Smooth muscle cell (in vitro differentiated cells): ENCODE measurements at regions not wholly inside any gene's neighbourhood (a gene's known extent, or its start where the extent isn't known, plus 50 kb on each side); places are given as distances from the start of the nearest gene placed in this dataset.

Experiments used
- DNase-seq: peaks from one replicate; lab custom pipeline; 2025; ENCODE audit not compliant: unreplicated experiment; lab: John Stamatoyannopoulos, UW
- H2AFZ ChIP-seq: fragments of 200-600 bp; sonication (generic); 2 replicates; pipeline ENCODE4 v1.6.0; 2016; ENCODE audit warnings: antibody characterized with exemption, low read depth, mild to moderate bottlenecking
- H3F3A ChIP-seq: fragments of 200-600 bp; sonication (generic); 2 replicates; pipeline ENCODE4 v1.6.0; 2017; ENCODE audit warnings: antibody characterized with exemption, low read depth
- H3K27ac ChIP-seq: fragments of 200-600 bp; sonication (generic); 2 replicates; pipeline ENCODE4 v1.5.1; 2016; ENCODE audit warnings: low read depth, mild to moderate bottlenecking
- H3K27me3 ChIP-seq: fragments of 200-600 bp; sonication (generic); 2 replicates; pipeline ENCODE4 v1.6.1; 2016; ENCODE audit warnings: low read depth, mild to moderate bottlenecking
- H3K36me3 ChIP-seq: fragments of 200-600 bp; sonication (generic); 2 replicates; pipeline ENCODE4 v1.5.1; 2016; ENCODE audit warnings: low read depth
- H3K4me1 ChIP-seq: fragments of 200-600 bp; sonication (generic); 2 replicates; pipeline ENCODE4 v1.5.1; 2016; ENCODE audit warnings: low read depth
- H3K4me2 ChIP-seq: fragments of 200-600 bp; sonication (generic); 2 replicates; pipeline ENCODE4 v1.6.0; 2016; ENCODE audit warnings: mild to moderate bottlenecking
- H3K4me3 ChIP-seq: fragments of 200-600 bp; sonication (generic); 2 replicates; pipeline ENCODE4 v1.5.1; 2016; ENCODE audit warnings: mild to moderate bottlenecking
- H3K79me2 ChIP-seq: fragments of 200-600 bp; sonication (generic); 2 replicates; pipeline ENCODE4 v1.6.0; 2016; ENCODE audit warnings: low read depth, mild to moderate bottlenecking
- H3K9ac ChIP-seq: fragments of 200-600 bp; sonication (generic); 2 replicates; pipeline ENCODE4 v1.6.0; 2016; ENCODE audit warnings: low read depth
- H3K9me3 ChIP-seq: fragments of 200-600 bp; sonication (generic); replicated peaks from 2 replicates; pipeline ENCODE4 v1.5.1; 2016; ENCODE audit warnings: low read depth
- H4K20me1 ChIP-seq: fragments of 200-600 bp; sonication (generic); 2 replicates; pipeline ENCODE4 v1.6.0; 2016; ENCODE audit warnings: low read depth
- CTCF ChIP-seq: fragments of 200-600 bp; sonication (generic); IDR thresholded peaks from 2 replicates; pipeline ENCODE4 v1.5.1; 2017; ENCODE audit warnings: borderline replicate concordance, mild to moderate bottlenecking, antibody characterized with exemption; ENCODE audit not compliant: insufficient read depth, poor library complexity, severe bottlenecking
- WGBS: methylation state at CpG from one replicate; pipeline ENCODE4 v1.1.7; 2016; ENCODE audit warnings: low lambda C conversion rate; 5-methylcytosine and 5-hydroxymethylcytosine counted together

GRCh38 chr12:87809916-87810315 lies 219.3 kb downstream of the C12orf50 start:
- H3K9me3 ChIP-seq, result no peaks in the 10 kb centered on the region
- H3K9ac ChIP-seq, result no peak overlapping the region
- no peaks in the 10 kb centered on the region for H3K36me3 ChIP-seq
- no peaks in the 10 kb centered on the region for H3K27me3 ChIP-seq
- no peak overlapping the region for H2AFZ ChIP-seq
- no peak overlapping the region for H3K4me3 ChIP-seq
- no peaks in the 10 kb centered on the region for H3K79me2 ChIP-seq
- no peak overlapping the region for H3K27ac ChIP-seq
- WGBS, result 56% methylated on average over 2 of the region's 2 CpGs
- TF ChIP-seq CTCF, result no peak
- H4K20me1 ChIP-seq, result no peaks in the 10 kb centered on the region
- H3F3A ChIP-seq, result no peaks in the 10 kb centered on the region
- no peak for DNase-seq
- no peak overlapping the region for H3K4me2 ChIP-seq
- H3K4me1 ChIP-seq, result no peaks in the 10 kb centered on the region

DNA sequence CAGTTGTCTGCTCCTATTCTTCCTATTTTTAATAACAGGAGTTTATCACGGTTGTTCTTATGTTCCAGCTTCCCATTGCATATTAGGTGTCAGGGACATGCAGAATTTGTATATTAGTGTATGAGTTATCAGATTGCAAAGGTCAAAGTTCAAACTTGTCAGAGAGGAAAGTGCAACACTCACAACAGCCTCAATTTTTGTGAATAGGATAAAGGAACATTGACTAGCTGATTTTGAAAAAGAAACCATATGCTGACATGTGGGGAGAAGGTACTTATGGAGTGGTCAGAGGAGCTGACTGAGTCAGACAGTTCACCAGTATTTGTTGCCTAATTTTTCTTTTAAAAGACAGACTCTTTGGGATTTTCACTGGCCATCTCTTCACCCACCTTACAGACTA lies 222.1 kb downstream of the C12orf50 start:
- H3K9ac ChIP-seq, result no peak overlapping the region
- H3K9me3 ChIP-seq, result no peaks in the 10 kb centered on the region
- no peaks in the 10 kb centered on the region for H3K4me1 ChIP-seq
- no peaks in the 10 kb centered on the region for H3K79me2 ChIP-seq
- WGBS, result 45% methylated on average over 1 of the region's 1 CpG
- no peak overlapping the region for H3K4me2 ChIP-seq
- H3K36me3 ChIP-seq, result no peaks in the 10 kb centered on the region
- no peak for TF ChIP-seq CTCF
- H3K27me3 ChIP-seq, result no peaks in the 10 kb centered on the region
- H3K4me3 ChIP-seq, result no peak overlapping the region
- no peak overlapping the region for H3K27ac ChIP-seq
- no peaks in the 10 kb centered on the region for H3F3A ChIP-seq
- H4K20me1 ChIP-seq, result no peaks in the 10 kb centered on the region
- DNase-seq, result no peak
- no peak overlapping the region for H2AFZ ChIP-seq

- Histone ChIP-seq H3K4me3 (no peak overlapping the region), H3K9me3 (no peaks in the 10 kb centered on the region), H3K79me2 (no peaks in the 10 kb centered on the region), H3K36me3 (no peaks in the 10 kb centered on the region), H3K4me2 (no peak overlapping the region), H4K20me1 (no peaks in the 10 kb centered on the region), H3K27me3 (no peaks in the 10 kb centered on the region), H3K9ac (no peak overlapping the region), H2AFZ (no peak overlapping the region), H3K4me1 (no peaks in the 10 kb centered on the region), H3K27ac (no peak overlapping the region), H3F3A (no peaks in the 10 kb centered on the region)
- TF ChIP-seq CTCF, result no peak
- no peak for DNase-seq
- WGBS, result 81% methylated on average over 4 of the region's 4 CpGs
These were observed 222.9 kb downstream of the C12orf50 start for GRCh38 chr12:87806310-87806709.

- Histone ChIP-seq H3K27me3 (no peaks in the 10 kb centered on the region), H2AFZ (no peak overlapping the region), H4K20me1 (no peaks in the 10 kb centered on the region), H3K9ac (no peak overlapping the region), H3K4me3 (no peak overlapping the region), H3K27ac (no peak overlapping the region), H3K9me3 (no peaks in the 10 kb centered on the region), H3K4me2 (no peak overlapping the region), H3K4me1 (no peaks in the 10 kb centered on the region), H3K36me3 (no peaks in the 10 kb centered on the region), H3K79me2 (no peaks in the 10 kb centered on the region), H3F3A (no peaks in the 10 kb centered on the region)
- WGBS, result 45% methylated on average over 1 of the region's 1 CpG
- TF ChIP-seq CTCF, result no peak
- DNase-seq, result no peak
These were observed 224.8 kb downstream of the C12orf50 start for GRCh38 chr12:87804386-87804785.
